HG02870 (cell line): ENCODE measurements at regions not wholly inside any gene's neighbourhood (a gene's known extent, or its start where the extent isn't known, plus 50 kb on each side); places are given as distances from the start of the nearest gene placed in this dataset.

Source experiments
- ATAC-seq: cut with Tn5 transposase; IDR thresholded peaks from one replicate; pipeline ENCODE4 v1.9.1; 2021; ENCODE audit warnings: mild to moderate bottlenecking, moderate library complexity; ENCODE audit not compliant: unreplicated experiment

- no peak for ATAC-seq
Observed at GRCh38 chr2:128755695-128756364, 437.2 kb upstream of the HS6ST1 start.

GRCh38 chr2:128756365-128756717 is 437.7 kb upstream of the HS6ST1 start:
- no peak for ATAC-seq

GRCh38 chr2:128765811-128766210 is 447.1 kb upstream of the HS6ST1 start:
- no peak for ATAC-seq

GRCh38 chr2:128768041-128768440 is 449.4 kb upstream of the HS6ST1 start:
- no peak for ATAC-seq

GRCh38 chr2:128769457-128770142 is 450.9 kb upstream of the HS6ST1 start:
- no peak for ATAC-seq

GRCh38 chr2:128770143-128771085 is 451.7 kb upstream of the HS6ST1 start:
- no peak for ATAC-seq

GRCh38 chr2:128771401-128771800 is 452.7 kb upstream of the HS6ST1 start:
- no peak for ATAC-seq

GRCh38 chr2:128772671-128773070 is 454.0 kb upstream of the HS6ST1 start:
- ATAC-seq: no peak

- ATAC-seq: no peak
Observed at GRCh38 chr2:128773641-128774319, 455.1 kb upstream of the HS6ST1 start.

GRCh38 chr2:128774320-128775216 is 455.9 kb upstream of the HS6ST1 start:
- no peak for ATAC-seq

GRCh38 chr2:128775217-128775913 is 456.7 kb upstream of the HS6ST1 start:
- ATAC-seq: no peak

GRCh38 chr2:128775914-128776285 is 457.2 kb upstream of the HS6ST1 start:
- ATAC-seq: no peak

GRCh38 chr2:128776461-128777195 is 458.0 kb upstream of the HS6ST1 start:
- ATAC-seq: no peak

- ATAC-seq: no peak
Observed at GRCh38 chr2:128777196-128778035, 458.7 kb upstream of the HS6ST1 start.

GRCh38 chr2:128778843-128779242 is 460.2 kb upstream of the HS6ST1 start:
- no peak for ATAC-seq

GRCh38 chr2:128779301-128780095 is 460.8 kb upstream of the HS6ST1 start:
- ATAC-seq: no peak

GRCh38 chr2:128780434-128781080 is 461.9 kb upstream of the HS6ST1 start:
- no peak for ATAC-seq
